Common myeloid progenitor, CD34-positive (primary cell): ENCODE measurements at regions not wholly inside any gene's neighbourhood (a gene's known extent, or its start where the extent isn't known, plus 50 kb on each side); places are given as distances from the start of the nearest gene placed in this dataset.

Source experiments
- CTCF ChIA-PET: fragments of 350-600 bp; sonication (Branson Sonifier 250); formaldehyde crosslinking; loops from one replicate; lab custom pipeline; 2021; ENCODE audit warnings: antibody characterized with exemption; lab: Charles Lee
- POLR2A ChIA-PET: fragments of 350-600 bp; sonication (Branson Sonifier 250); formaldehyde crosslinking; loops from one replicate; lab custom pipeline; 2021; ENCODE audit warnings: antibody characterized with exemption; lab: Charles Lee
- DNase-seq, 3 donors: peaks; one replicate each; pipeline versions ENCODE4 v3.0.0 to v3.0.0-alpha.2; 2013
- H3K27ac ChIP-seq, 2 experiments: 1 replicate in 1 of 2; 2 replicates in 1 of 2; pipeline ENCODE4 v1.7.0; 2013; ENCODE audit warnings: inconsistent platforms in 2 of 2, low read length in 2 of 2, mild to moderate bottlenecking in 2 of 2, low read depth in 1 of 2, moderate library complexity in 1 of 2; ENCODE audit not compliant: severe bottlenecking in 2 of 2, insufficient read depth in 1 of 2, poor library complexity in 1 of 2
- H3K27me3 ChIP-seq, 5 experiments: replicated peaks in 2 of 5; 1 replicate in 3 of 5; 2 replicates in 2 of 5; pipeline versions ENCODE4 v1.6.1 to v1.7.0; 2013; ENCODE audit warnings: low read length in 4 of 5, mild to moderate bottlenecking in 2 of 5, moderate library complexity in 2 of 5, inconsistent platforms in 1 of 5; ENCODE audit not compliant: insufficient read depth in 5 of 5, control insufficient read depth in 4 of 5
- H3K36me3 ChIP-seq, 4 experiments: 1 replicate in 2 of 4; 2 replicates in 2 of 4; pipeline versions ENCODE4 v1.6.1 to v1.7.0; 2013; ENCODE audit warnings: low read length in 3 of 4, control low read depth in 1 of 4, mild to moderate bottlenecking in 1 of 4; ENCODE audit not compliant: control insufficient read depth in 4 of 4, insufficient read depth in 4 of 4
- H3K4me1 ChIP-seq, 4 experiments: 1 replicate in 3 of 4; 2 replicates in 1 of 4; pipeline versions ENCODE4 v1.6.1 to v1.7.1; 2013; ENCODE audit warnings: low read length in 3 of 4, mild to moderate bottlenecking in 3 of 4, control low read depth in 1 of 4, inconsistent platforms in 1 of 4, moderate library complexity in 1 of 4; ENCODE audit not compliant: control insufficient read depth in 4 of 4, insufficient read depth in 4 of 4; ENCODE audit errors: control extremely low read depth in 1 of 4
- H3K4me3 ChIP-seq, 7 experiments: 1 replicate in 4 of 7; 2 replicates in 3 of 7; pipeline versions ENCODE4 v1.5.1 to v1.7.0; 2013; ENCODE audit warnings: mild to moderate bottlenecking in 7 of 7, low read length in 6 of 7, moderate library complexity in 6 of 7, inconsistent platforms in 2 of 7, low read depth in 2 of 7, control low read depth in 1 of 7; ENCODE audit not compliant: insufficient read depth in 4 of 7, control insufficient read depth in 1 of 7; ENCODE audit errors: extremely low read depth in 1 of 7
- H3K9me3 ChIP-seq, 5 experiments: 1 replicate in 4 of 5; 2 replicates in 1 of 5; pipeline versions ENCODE4 v1.6.1 to v1.7.1; 2013; ENCODE audit warnings: low read length in 4 of 5, mild to moderate bottlenecking in 2 of 5, inconsistent platforms in 1 of 5, low read depth in 1 of 5, moderate library complexity in 1 of 5; ENCODE audit not compliant: control insufficient read depth in 4 of 5, insufficient read depth in 2 of 5; ENCODE audit errors: control extremely low read depth in 1 of 5
- WGBS: methylation state at CpG from one replicate; pipeline ENCODE4 v1.1.5; 2013; ENCODE audit not compliant: insufficient coverage; 5-methylcytosine and 5-hydroxymethylcytosine counted together

DNA sequence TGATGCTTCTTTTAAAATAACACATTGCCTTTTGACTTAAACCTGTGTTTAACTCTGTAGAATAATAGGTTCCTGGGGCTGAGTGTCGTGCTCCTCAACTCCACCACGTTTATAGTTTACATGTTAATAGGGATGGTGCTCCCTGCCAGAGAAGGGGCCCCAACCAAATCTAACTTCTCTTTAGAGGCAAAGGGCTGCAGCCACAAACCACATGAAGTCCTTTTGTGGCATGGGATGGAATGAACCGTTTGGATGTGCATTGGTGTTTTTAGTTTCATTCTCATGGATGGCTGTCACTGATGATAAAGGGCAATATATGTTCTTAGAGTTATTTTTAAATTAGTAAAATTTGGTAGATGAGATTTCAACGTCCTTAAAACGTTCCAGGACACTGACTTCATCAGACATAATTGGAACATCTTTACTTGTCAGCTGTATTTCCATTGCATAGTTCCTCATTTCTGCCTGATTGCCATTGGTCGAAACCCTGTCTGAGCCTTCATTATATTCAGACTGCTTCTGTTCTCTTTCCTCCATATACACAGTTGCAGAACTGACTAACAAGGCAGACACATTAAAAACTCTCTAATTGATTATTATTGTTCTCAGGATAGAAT lies 60.4 kb upstream of the HPF1 start:
- DNase-seq: peak; percentile 34 to 86 (median 85)
- 13% methylated on average over 3 of the region's 6 CpGs for WGBS
- POLR2A ChIA-PET: no interaction called here
- Histone ChIP-seq H3K27me3 (no peaks in the 10 kb centered on the region), H3K9me3 (no peaks in the 10 kb centered on the region), H3K4me1 (peaks cover 4 to 24% (median 17%) of the 10 kb centered on the region in 4 experiments), H3K27ac (no peak overlapping the region), H3K36me3 (no peaks in the 10 kb centered on the region), H3K4me3 (peak overlapping the region in 2 of 7 experiments; percentile 1 to 20)
- CTCF ChIA-PET: no interaction called here

- ChIA-PET CTCF (interaction anchor here (2.1 kb wide), 1 partner anchor 233 kb away, joined by 8 read pairs; no protein-coding TSS in a partner anchor), POLR2A (no interaction called here)
- Histone ChIP-seq H3K4me3 (no peak overlapping the region), H3K4me1 (peaks cover 4 to 29% (median 18%) of the 10 kb centered on the region in 4 experiments), H3K27ac (no peak overlapping the region), H3K36me3 (no peaks in the 10 kb centered on the region), H3K9me3 (no peaks in the 10 kb centered on the region), H3K27me3 (no peaks in the 10 kb centered on the region)
- 94% methylated on average over 1 of the region's 3 CpGs for WGBS
- no peak for DNase-seq
Measured at GRCh38 chr4:169815606-169816005, 57.9 kb upstream of the HPF1 start.

DNA sequence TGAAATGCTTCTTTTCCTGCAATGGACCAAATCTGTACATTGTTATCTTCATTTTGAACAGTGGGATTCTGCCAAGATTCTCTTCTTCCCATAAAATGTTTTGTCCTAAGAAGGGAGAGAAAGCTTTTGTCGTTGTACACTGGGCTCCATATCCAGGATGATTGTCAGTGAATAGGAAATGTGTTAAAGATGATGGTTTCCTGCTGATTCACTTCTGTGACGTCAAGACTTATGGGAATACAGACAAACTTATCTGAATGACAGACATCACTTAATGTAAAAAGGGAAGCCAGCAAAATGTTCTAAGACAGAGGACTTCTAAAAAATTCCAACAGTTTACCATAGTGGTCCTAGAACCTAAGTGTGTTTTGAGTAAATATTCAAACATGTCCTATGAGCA lies 53.7 kb upstream of the HPF1 start:
- H3K36me3 ChIP-seq: no peaks in the 10 kb centered on the region
- no peaks in the 10 kb centered on the region for H3K9me3 ChIP-seq
- ChIA-PET CTCF (interaction anchor here (0.6 to 3.4 kb wide), 11 partner anchors 12 to 896 kb away, joined by 3 to 38 read pairs (median 5); no protein-coding TSS in a partner anchor), POLR2A (no interaction called here)
- H3K27ac ChIP-seq: no peak overlapping the region
- no peak overlapping the region for H3K4me3 ChIP-seq
- no peaks in the 10 kb centered on the region for H3K27me3 ChIP-seq
- no CpG with 5 or more reads among the region's 2 CpGs for WGBS
- peaks cover 0 to 9% (median 2%) of the 10 kb centered on the region in 4 experiments for H3K4me1 ChIP-seq
- no peak for DNase-seq

GRCh38 chr4:169810325-169811323 lies 52.9 kb upstream of the HPF1 start:
- CTCF ChIA-PET: interaction anchor here (0.6 to 3.4 kb wide), 30 partner anchors 10 to 895 kb away, joined by 3 to 38 read pairs (median 4); partner anchors contain the start of genes AADAT, MFAP3L and NEK1
- peaks cover 0 to 3% (median 2%) of the 10 kb centered on the region in 5 experiments for H3K9me3 ChIP-seq
- 100% methylated on average over 3 of the region's 6 CpGs for WGBS
- H3K4me1 ChIP-seq: peaks cover 0 to 4% (median under 1%) of the 10 kb centered on the region in 4 experiments
- no peak overlapping the region for H3K4me3 ChIP-seq
- no peaks in the 10 kb centered on the region for H3K27me3 ChIP-seq
- peak; percentile 84 to 90 (median 87) for DNase-seq
- POLR2A ChIA-PET: no interaction called here
- no peaks in the 10 kb centered on the region for H3K36me3 ChIP-seq
- no peak overlapping the region for H3K27ac ChIP-seq

DNA sequence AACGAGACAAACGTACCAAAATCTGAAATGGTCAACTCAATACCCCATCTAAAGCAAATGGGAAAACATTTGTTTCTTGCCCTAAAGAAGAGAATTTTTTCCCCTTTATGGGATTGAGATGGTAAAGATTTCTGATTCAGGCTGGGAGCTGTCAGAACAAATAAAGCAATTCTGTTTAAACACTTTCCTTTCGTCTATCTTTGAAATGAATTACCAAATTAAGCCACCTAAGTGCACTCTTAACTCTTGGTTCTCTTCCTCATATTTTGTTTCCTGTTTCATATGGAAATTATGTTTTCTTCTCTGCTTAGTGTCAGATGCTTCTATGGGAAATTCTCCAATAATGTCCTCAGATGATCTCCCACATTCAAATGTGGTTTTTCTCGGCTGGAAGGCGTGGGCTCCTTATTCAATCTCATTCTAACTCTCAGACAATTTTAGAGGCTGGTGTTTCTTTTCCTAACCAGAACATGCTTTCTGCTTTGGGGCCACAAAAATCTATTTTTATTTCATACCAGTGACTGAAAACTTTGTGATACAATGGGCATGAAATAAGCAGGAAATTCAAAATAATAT lies 50.3 kb upstream of the HPF1 start:
- ChIA-PET POLR2A (no interaction called here), CTCF (no interaction called here)
- no peak overlapping the region for H3K4me3 ChIP-seq
- H3K36me3 ChIP-seq: no peaks in the 10 kb centered on the region
- no peaks in the 10 kb centered on the region for H3K27me3 ChIP-seq
- H3K27ac ChIP-seq: no peak overlapping the region
- peaks cover 0 to 10% (median 4%) of the 10 kb centered on the region in 4 experiments for H3K4me1 ChIP-seq
- peaks cover 0 to 4% (median 3%) of the 10 kb centered on the region in 5 experiments for H3K9me3 ChIP-seq
- 88% methylated on average over 2 of the region's 5 CpGs for WGBS
- DNase-seq: no peak
